OCI-LY3 (cell line): ENCODE measurements at regions not wholly inside any gene's neighbourhood (a gene's known extent, or its start where the extent isn't known, plus 50 kb on each side); places are given as distances from the start of the nearest gene placed in this dataset.

ENCODE experiments used
- H2AFZ ChIP-seq: fragments of 200-600, 300-600 bp; shearing (Covaris generic); 2 replicates; pipeline ENCODE4 v1.6.0; 2014; ENCODE audit warnings: antibody characterized with exemption, low read depth, low read length
- H3K27ac ChIP-seq: fragments of 200-600, 300-600 bp; sonication (generic); 2 replicates; pipeline ENCODE4 v1.5.1; 2014; ENCODE audit warnings: mild to moderate bottlenecking, low read length, moderate library complexity, mixed read lengths
- H3K27me3 ChIP-seq: fragments of 200-600, 300-600 bp; sonication (generic); 2 replicates; pipeline ENCODE4 v1.6.1; 2014; ENCODE audit warnings: low read depth, low read length, mixed read lengths
- H3K36me3 ChIP-seq: fragments of 200-600, 300-600 bp; sonication (generic); replicated peaks from 2 replicates; pipeline ENCODE3; 2014; ENCODE audit warnings: low read depth, low read length, mixed read lengths
- H3K4me1 ChIP-seq: fragments of 300-600, 200-600 bp; sonication (generic); 2 replicates; pipeline ENCODE4 v1.6.1; 2014; ENCODE audit warnings: low read length, mixed read lengths
- H3K4me2 ChIP-seq: fragments of 200-600, 300-600 bp; sonication (generic); 2 replicates; pipeline ENCODE4 v1.6.1; 2014; ENCODE audit warnings: low read length, mixed read lengths
- H3K4me3 ChIP-seq: fragments of 300-600, 200-600 bp; sonication (generic); 2 replicates; pipeline ENCODE4 v1.5.1; 2014; ENCODE audit warnings: antibody characterized with exemption, mild to moderate bottlenecking, low read length, moderate library complexity
- H3K79me2 ChIP-seq: fragments of 300-600, 200-600 bp; shearing (Covaris generic); 2 replicates; pipeline ENCODE4 v1.6.1; 2014; ENCODE audit warnings: mild to moderate bottlenecking, low read length, mixed read lengths
- H3K9ac ChIP-seq: fragments of 300-600, 200-600 bp; shearing (Covaris generic); 2 replicates; pipeline ENCODE4 v1.6.0; 2014; ENCODE audit warnings: mild to moderate bottlenecking, low read length, moderate library complexity
- H3K9me3 ChIP-seq: fragments of 200-600, 300-600 bp; shearing (Covaris generic); 2 replicates; pipeline ENCODE4 v1.6.1; 2014; ENCODE audit warnings: low read length, mixed read lengths; ENCODE audit not compliant: insufficient read depth
- H4K20me1 ChIP-seq: fragments of 200-600, 300-600 bp; sonication (generic); 2 replicates; pipeline ENCODE4 v1.6.1; 2016; ENCODE audit warnings: low read length, mixed read lengths; ENCODE audit not compliant: insufficient read depth
- EZH2phosphoT487 ChIP-seq: fragments of 200-600 bp; shearing (Covaris generic); IDR thresholded peaks from 2 replicates; pipeline ENCODE4 v1.6.1; 2018; ENCODE audit warnings: antibody characterized with exemption, mixed run types, low read depth
- TF ChIP-seq, protein P1 (sequence below): fragments of 200-600, 300-600 bp; sonication (generic); IDR thresholded peaks from 2 replicates; pipeline ENCODE4 v1.5.1; 2014; ENCODE audit warnings: antibody characterized with exemption, low read length, low read depth

DNA sequence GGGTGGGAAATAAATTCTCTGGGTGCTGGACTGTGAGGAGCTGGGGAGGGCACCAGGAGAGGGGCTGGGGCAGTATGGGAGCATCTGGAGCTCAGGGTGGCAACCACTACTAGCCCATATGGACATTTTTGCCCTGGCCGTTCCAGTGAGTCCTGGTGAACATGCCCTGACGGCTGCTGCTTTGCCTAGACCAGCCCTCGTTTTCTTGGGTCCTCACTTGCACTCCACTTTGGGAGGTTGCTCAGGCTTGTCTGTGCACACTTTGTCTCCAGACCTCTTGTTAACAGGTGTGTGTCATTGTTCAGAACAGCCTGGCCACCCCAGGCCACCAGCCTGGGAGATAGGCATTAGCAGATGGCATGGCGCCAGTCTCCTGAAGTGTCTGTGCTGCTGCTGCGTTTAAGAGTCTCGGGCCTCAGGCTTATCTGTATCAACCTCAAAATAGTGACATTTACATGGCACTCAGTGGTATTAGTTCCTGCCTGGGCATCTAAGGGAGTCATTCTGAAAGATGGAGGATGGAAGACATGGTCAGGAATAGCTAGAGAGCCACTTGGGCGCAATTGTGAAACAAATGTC lies 190.5 kb downstream of the PTPRU start:
- Histone ChIP-seq H3K4me3 (no peak overlapping the region), H3K79me2 (no peaks in the 10 kb centered on the region), H3K36me3 (no peaks in the 10 kb centered on the region), H3K9me3 (no peaks in the 10 kb centered on the region), H2AFZ (no peak overlapping the region), H3K4me1 (no peaks in the 10 kb centered on the region), H4K20me1 (no peaks in the 10 kb centered on the region), H3K27me3 (peaks cover 17% of the 10 kb centered on the region), H3K4me2 (no peak overlapping the region), H3K27ac (no peak overlapping the region), H3K9ac (no peak overlapping the region)
- TF ChIP-seq, protein P1, sequence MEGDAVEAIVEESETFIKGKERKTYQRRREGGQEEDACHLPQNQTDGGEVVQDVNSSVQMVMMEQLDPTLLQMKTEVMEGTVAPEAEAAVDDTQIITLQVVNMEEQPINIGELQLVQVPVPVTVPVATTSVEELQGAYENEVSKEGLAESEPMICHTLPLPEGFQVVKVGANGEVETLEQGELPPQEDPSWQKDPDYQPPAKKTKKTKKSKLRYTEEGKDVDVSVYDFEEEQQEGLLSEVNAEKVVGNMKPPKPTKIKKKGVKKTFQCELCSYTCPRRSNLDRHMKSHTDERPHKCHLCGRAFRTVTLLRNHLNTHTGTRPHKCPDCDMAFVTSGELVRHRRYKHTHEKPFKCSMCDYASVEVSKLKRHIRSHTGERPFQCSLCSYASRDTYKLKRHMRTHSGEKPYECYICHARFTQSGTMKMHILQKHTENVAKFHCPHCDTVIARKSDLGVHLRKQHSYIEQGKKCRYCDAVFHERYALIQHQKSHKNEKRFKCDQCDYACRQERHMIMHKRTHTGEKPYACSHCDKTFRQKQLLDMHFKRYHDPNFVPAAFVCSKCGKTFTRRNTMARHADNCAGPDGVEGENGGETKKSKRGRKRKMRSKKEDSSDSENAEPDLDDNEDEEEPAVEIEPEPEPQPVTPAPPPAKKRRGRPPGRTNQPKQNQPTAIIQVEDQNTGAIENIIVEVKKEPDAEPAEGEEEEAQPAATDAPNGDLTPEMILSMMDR = no peak
- TF ChIP-seq EZH2phosphoT487 = no peak

DNA sequence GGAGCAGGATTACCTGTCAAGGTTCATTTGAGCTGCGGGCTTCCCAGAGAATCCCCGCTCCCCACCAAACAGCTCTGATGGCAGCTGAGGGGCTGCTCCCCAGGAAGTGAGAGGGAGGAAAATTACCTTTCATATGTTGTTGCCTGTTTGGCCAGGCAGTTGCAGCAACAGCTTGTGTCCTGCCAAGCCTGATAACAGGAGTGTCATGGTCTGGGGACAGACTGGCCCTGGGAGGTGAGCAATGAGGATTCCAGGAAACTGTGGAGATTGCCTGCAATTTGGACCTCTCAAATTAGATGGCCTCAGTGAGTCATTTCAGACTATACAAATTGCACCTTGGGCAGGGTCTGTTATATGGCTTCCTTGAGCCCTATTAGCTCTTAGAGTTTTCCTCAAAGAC lies 189.3 kb downstream of the PTPRU start:
- Histone ChIP-seq H2AFZ (no peak overlapping the region), H4K20me1 (no peaks in the 10 kb centered on the region), H3K9ac (no peak overlapping the region), H3K36me3 (no peaks in the 10 kb centered on the region), H3K27ac (no peak overlapping the region), H3K4me1 (no peaks in the 10 kb centered on the region), H3K9me3 (no peaks in the 10 kb centered on the region), H3K79me2 (no peaks in the 10 kb centered on the region), H3K4me3 (no peak overlapping the region), H3K4me2 (no peak overlapping the region), H3K27me3 (peaks cover 17% of the 10 kb centered on the region)
- TF ChIP-seq, protein P1 = no peak
- TF ChIP-seq EZH2phosphoT487 = no peak

DNA sequence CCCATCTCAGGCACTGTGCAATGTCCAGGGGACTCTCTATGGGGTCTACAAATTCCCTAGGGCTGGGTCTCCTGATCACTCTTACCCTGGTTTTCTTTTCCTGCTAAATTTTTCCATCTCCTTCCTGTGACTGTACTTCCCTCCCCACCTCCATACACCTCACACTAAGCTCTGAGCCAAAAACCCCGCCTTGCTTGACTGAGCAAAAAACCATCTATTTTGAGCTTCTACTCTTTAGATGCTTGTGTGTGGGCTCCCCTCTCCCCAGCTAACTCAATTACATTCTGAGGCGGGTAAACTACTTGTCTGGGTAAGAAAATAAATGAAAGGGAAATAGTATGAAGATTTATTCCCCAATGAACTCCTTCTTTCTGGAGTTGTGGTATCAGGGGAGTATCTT lies 187.9 kb downstream of the PTPRU start:
- Histone ChIP-seq H3K4me3 (no peak overlapping the region), H3K4me1 (no peaks in the 10 kb centered on the region), H3K27ac (no peak overlapping the region), H4K20me1 (no peaks in the 10 kb centered on the region), H3K27me3 (peaks cover 12% of the 10 kb centered on the region; the same call in 1 of the 2 replicates), H3K9me3 (no peaks in the 10 kb centered on the region), H3K4me2 (no peak overlapping the region), H2AFZ (no peak overlapping the region), H3K79me2 (no peaks in the 10 kb centered on the region), H3K36me3 (no peaks in the 10 kb centered on the region), H3K9ac (no peak overlapping the region)
- TF ChIP-seq, protein P1 = no peak
- no peak for TF ChIP-seq EZH2phosphoT487

DNA sequence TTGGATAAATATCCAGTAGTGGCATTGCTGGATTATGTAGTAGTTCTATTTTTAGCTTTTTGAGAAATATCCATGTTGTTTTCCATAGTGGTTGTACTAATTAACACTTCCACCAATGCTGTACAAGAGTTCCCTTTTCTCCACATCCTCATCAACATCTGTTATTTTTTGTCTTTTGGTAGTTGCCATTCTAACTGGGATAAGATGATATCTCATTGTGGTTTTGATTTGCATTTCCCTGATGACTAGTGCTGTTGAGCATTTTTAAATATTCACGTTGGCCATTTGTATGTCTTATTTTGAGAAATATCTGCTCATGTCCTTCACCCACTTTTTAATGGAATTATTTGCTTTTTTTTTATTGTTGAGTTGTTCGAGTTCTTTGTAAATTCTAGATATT lies 183.9 kb downstream of the PTPRU start:
- Histone ChIP-seq H4K20me1 (no peaks in the 10 kb centered on the region), H3K4me1 (no peaks in the 10 kb centered on the region), H3K9me3 (no peaks in the 10 kb centered on the region), H3K79me2 (no peaks in the 10 kb centered on the region), H3K4me2 (no peak overlapping the region), H2AFZ (no peak overlapping the region), H3K9ac (no peak overlapping the region), H3K27me3 (peaks cover 12% of the 10 kb centered on the region; the same call in 1 of the 2 replicates), H3K36me3 (no peaks in the 10 kb centered on the region), H3K4me3 (no peak overlapping the region), H3K27ac (no peak overlapping the region)
- TF ChIP-seq EZH2phosphoT487 = no peak
- TF ChIP-seq, protein P1 = no peak
